Heart left ventricle (tissue), 16 donors: ENCODE measurements at regions not wholly inside any gene's neighbourhood (a gene's known extent, or its start where the extent isn't known, plus 50 kb on each side); places are given as distances from the start of the nearest gene placed in this dataset.

ENCODE experiments used
- ATAC-seq, 4 donors: fragments of 200-7000 bp; cut with Tn5 transposase; one replicate each; pipeline ENCODE4 v1.9.1; 2020 to 2022; ENCODE audit warnings: moderate library complexity in 4 of 4, mild to moderate bottlenecking in 3 of 4, moderate number of reproducible peaks in 1 of 4
- DNase-seq, 5 donors: peaks; one replicate each; pipeline ENCODE4 v3.0.0-alpha.2; 2020
- H3K27ac ChIP-seq, 12 donors: fragments of 200-600 bp; sonication (generic) in 4 of 12; one replicate each; pipeline versions ENCODE4 v1.5.0 to v1.8.0; 2016 to 2022; ENCODE audit warnings: mild to moderate bottlenecking in 2 of 12
- H3K27me3 ChIP-seq, 9 donors: fragments of 200-600 bp; sonication (generic) in 2 of 9; one replicate each; pipeline versions ENCODE4 v1.5.1 to v1.8.0; 2016 to 2022; ENCODE audit warnings: mild to moderate bottlenecking in 3 of 9
- H3K36me3 ChIP-seq, 9 donors: fragments of 200-600 bp; sonication (generic) in 2 of 9; one replicate each; pipeline versions ENCODE4 v1.5.0 to v1.8.0; 2018 to 2022; ENCODE audit warnings: mild to moderate bottlenecking in 2 of 9
- H3K4me1 ChIP-seq, 12 donors: fragments of 200-600 bp; sonication (generic) in 4 of 12; one replicate each; pipeline versions ENCODE4 v1.5.0 to v1.8.0; 2016 to 2022; ENCODE audit warnings: mild to moderate bottlenecking in 3 of 12
- H3K4me3 ChIP-seq, 12 donors: fragments of 200-600 bp; sonication (generic) in 4 of 12; one replicate each; pipeline versions ENCODE4 v1.5.0 to v1.8.0; 2017 to 2022; ENCODE audit warnings: mild to moderate bottlenecking in 9 of 12, moderate library complexity in 4 of 12
- H3K9me3 ChIP-seq, 12 donors: fragments of 200-600 bp; sonication (generic) in 4 of 12; one replicate each; pipeline versions ENCODE4 v1.5.0 to v1.8.0; 2016 to 2022; ENCODE audit warnings: mild to moderate bottlenecking in 1 of 12
- CTCF ChIP-seq, 12 donors: fragments of 200-600 bp; sonication (generic) in 4 of 12; IDR thresholded peaks; one replicate each; pipeline versions ENCODE4 v1.5.0 to v1.8.0; 2018 to 2022; ENCODE audit warnings: antibody characterized with exemption in 12 of 12, mild to moderate bottlenecking in 5 of 12
- POLR2A ChIP-seq, 2 donors: fragments of 450-650 bp; IDR thresholded peaks; one replicate each; pipeline ENCODE4 v1.6.1; 2017; ENCODE audit warnings: antibody characterized with exemption in 2 of 2, mild to moderate bottlenecking in 2 of 2, moderate library complexity in 2 of 2
- WGBS, 4 donors: extraction: QIAGEN DNeasy Blood & Tissue Kit in 2 of 4; methylation state at CpG; one replicate each; pipeline versions ENCODE4 v1.1.5 to v1.1.7; 2013 to 2018; 5-methylcytosine and 5-hydroxymethylcytosine counted together
- intact Hi-C, 10 donors: fragments of 100-400 bp; cut with DNase I; formaldehyde crosslinking; loops; one replicate each; pipeline versions ENCODE4 v1.11.1 to v1.14.2; 2022
- donor health status: ischemic (EF 13 %, LVEDD 7.1; RV severe dilation, severe dysfunction).
- donor health status: healthy with polysubstance abuse.
- donor health status: DM: no; HTN: yes; CAD: no.
- donor health status: DM: no; HTN: no; CAD: no.
- donor health status: ischemic (EF 25% LVEDD 6.9; RV normal size, moderate dysfunction).
- donor health status: ischemic (EF 25% LVEDD 5.7; RV mildly dilated, moderate dysfunction).
- donor health status: healthy.
- donor health status: DM: yes; HTN: yes; CAD: no.
- donor health status: ischemic (EF 35%, LVEDD 5.7; RV mildly dilated, moderate dysfunction).
- donor health status: nonischemic (EF 11% LVEDD 7.7; RV severe dilation, severe dysfunction).
- donor health status: DM: yes; HTN: yes; CAD: no.
- donor health status: PGD.
- donor health status: ischemic (EF 29% LVEDD 5.4; RV normal size, mild dysfunction).
- donor health status: nonischemic (EF 23%, LVEDD 6.1; RV moderate dilation, normal function).

DNA sequence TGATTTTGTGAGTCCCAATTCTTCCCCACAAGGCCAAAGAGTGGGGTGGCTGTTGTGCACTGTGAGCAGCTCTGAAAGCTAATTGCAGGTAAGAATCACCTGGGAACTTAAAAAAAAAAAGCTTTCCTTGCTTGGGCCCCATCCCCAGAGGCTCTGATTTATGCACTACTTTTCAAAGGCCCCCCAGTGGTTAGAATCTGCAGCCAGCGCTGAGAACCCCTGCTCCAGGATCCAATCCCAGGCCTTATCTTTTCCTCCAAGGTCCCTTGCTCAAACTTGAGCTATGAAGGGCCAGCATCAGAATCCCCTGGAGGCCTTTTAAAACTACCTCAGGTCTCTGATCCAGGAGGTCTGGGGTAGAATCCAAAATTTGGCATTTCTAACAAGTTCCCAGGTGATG is 156.8 kb downstream of the UXS1 start:
- Histone ChIP-seq H3K27ac (no peak overlapping the region), H3K4me3 (no peak overlapping the region), H3K36me3 (no peaks in the 10 kb centered on the region), H3K27me3 (no peaks in the 10 kb centered on the region), H3K4me1 (peaks cover 0 to 8% (median 0%) of the 10 kb centered on the region in 12 donors), H3K9me3 (no peaks in the 10 kb centered on the region)
- TF ChIP-seq POLR2A (IDR thresholded peaks at IDR 0.05) (no peak), CTCF (IDR thresholded peaks at IDR 0.05) (no peak)
- WGBS, 4 donors: 46 to 100% (median 80%) methylated on average over 1 of the region's 1 CpG
- intact Hi-C loops: no loop called here
- no peak for ATAC-seq
- no peak for DNase-seq

GRCh38 chr2:106034325-106034724 is 159.8 kb downstream of the UXS1 start:
- no peaks in the 10 kb centered on the region for H3K36me3 ChIP-seq
- DNase-seq: no peak
- no peaks in the 10 kb centered on the region for H3K27me3 ChIP-seq
- TF ChIP-seq POLR2A (IDR thresholded peaks at IDR 0.05): no peak
- TF ChIP-seq CTCF (IDR thresholded peaks at IDR 0.05): no peak
- H3K9me3 ChIP-seq: no peaks in the 10 kb centered on the region
- no peak overlapping the region for H3K4me3 ChIP-seq
- 79 to 85% (median 79%) methylated on average over 3 of the region's 3 CpGs for WGBS, 4 donors
- no peak for ATAC-seq
- peaks cover 5 to 37% (median 18%) of the 10 kb centered on the region in 12 donors for H3K4me1 ChIP-seq
- intact Hi-C loops: loop anchor here in 2 of 10 donors (5.0 kb wide), 2 partner anchors 33 to 287 kb away; a partner anchor contains a TSS
- no peak overlapping the region for H3K27ac ChIP-seq

DNA sequence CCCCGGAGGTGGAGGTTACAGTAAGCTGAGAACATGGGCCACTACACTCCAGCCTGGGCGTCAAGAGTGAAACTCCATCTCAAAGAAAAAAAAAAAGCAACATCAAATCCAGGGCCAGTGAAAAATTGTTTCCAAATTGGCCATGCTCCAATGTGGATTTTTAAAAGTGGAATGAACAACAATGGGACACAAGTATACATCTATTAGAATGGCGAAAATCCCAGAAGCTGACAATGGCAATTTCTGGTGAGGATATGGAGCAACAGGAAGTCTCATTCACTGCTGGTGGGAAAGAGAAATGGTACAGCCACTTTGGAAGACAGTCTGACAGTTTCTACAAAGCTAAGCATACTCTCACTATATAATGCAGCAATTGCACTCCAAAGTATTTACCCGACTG is 161.4 kb downstream of the UXS1 start:
- Histone ChIP-seq H3K4me3 (no peak overlapping the region), H3K27me3 (no peaks in the 10 kb centered on the region), H3K9me3 (no peaks in the 10 kb centered on the region), H3K27ac (peak overlapping the region in 1 of 12 donors; percentile 20), H3K36me3 (no peaks in the 10 kb centered on the region), H3K4me1 (peaks cover 5 to 36% (median 19%) of the 10 kb centered on the region in 12 donors)
- intact Hi-C loops: loop anchor here in 2 of 10 donors (5.0 kb wide), 2 partner anchors 35 to 285 kb away; a partner anchor contains a TSS
- 71 to 81% (median 76%) methylated on average over 4 of the region's 4 CpGs for WGBS, 4 donors
- peak in 1 of 5 donors; percentile 19 for DNase-seq
- no peak for ATAC-seq
- no peak for TF ChIP-seq POLR2A (IDR thresholded peaks at IDR 0.05)
- TF ChIP-seq CTCF (IDR thresholded peaks at IDR 0.05): no peak

DNA sequence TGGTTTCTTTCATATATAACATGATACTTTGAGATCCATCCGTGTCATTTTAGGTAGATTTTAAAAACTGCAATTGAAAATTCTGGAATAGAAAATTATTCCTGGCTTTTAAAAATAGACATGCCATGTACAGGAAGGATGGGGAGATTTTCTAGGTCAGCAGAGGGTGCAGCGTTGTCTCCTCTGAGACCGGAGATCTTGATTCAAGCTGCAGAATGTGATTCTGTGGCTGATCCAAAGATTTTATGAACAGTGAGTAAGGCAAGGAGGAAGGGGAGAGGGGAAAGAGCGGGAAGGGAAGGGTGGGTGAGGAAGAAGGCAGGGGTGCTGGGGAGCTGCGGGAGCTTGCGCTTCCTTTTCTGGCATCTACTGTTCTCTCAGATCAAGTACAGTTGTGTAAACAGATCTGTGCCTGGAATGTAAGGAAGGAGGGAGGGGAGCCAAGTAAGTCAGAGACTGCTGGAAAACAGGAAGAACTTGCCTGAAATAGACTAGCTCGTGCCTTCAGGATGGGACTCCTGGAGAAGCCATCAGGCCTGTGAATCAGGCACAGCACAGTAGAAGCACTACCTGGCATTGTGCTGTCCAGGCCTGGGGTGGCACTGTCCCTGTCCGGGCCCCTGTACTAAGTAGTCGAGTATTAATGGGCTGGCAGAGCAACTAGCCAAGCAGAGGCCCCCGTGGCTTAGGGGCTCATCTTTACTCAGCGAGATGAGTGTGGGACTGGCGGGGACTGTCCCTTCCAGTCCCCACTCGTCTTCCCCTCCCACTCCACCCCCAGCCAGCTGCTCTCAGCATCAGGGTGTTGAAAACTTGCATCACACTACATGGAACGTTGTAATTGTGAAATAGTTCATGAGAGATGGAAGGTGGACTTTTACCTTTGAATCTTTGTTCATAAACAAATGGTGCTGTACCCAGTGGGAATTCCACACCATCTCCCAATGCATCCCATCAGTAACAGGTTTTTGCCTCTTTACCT is 163.5 kb downstream of the UXS1 start:
- Histone ChIP-seq H3K4me1 (peaks cover 5 to 53% (median 30%) of the 10 kb centered on the region in 12 donors), H3K4me3 (no peak overlapping the region), H3K27me3 (no peaks in the 10 kb centered on the region), H3K9me3 (no peaks in the 10 kb centered on the region), H3K27ac (peak overlapping the region; percentile 62 to 93 (median 81)), H3K36me3 (no peaks in the 10 kb centered on the region)
- intact Hi-C loops: loop anchor here in 2 of 10 donors (5.0 kb wide), 2 partner anchors 37 to 283 kb away; a partner anchor contains a TSS
- 26 to 40% (median 34%) methylated on average over 11 to 14 of the region's 14 CpGs for WGBS, 4 donors
- ATAC-seq (peak; percentile 78 to 90 (median 88)), DNase-seq (peak; percentile 53 to 77 (median 63))
- TF ChIP-seq POLR2A (IDR thresholded peaks at IDR 0.05) (no peak), CTCF (IDR thresholded peaks at IDR 0.05) (no peak)
